Astrocyte (in vitro differentiated cells and primary cell): ENCODE measurements at regions not wholly inside any gene's neighbourhood (a gene's known extent, or its start where the extent isn't known, plus 50 kb on each side); places are given as distances from the start of the nearest gene placed in this dataset.

Experiments used
- CTCF ChIP-seq: IDR thresholded peaks from 2 replicates; pipeline ENCODE4 v1.5.1; 2011; ENCODE audit warnings: low read depth, mild to moderate bottlenecking, inconsistent platforms, low read length, moderate library complexity; ENCODE audit not compliant: insufficient read depth
- EZH2 ChIP-seq: IDR thresholded peaks from 2 replicates; pipeline ENCODE4 v1.6.1; 2012; ENCODE audit warnings: mild to moderate bottlenecking, low read length, inconsistent platforms; ENCODE audit not compliant: insufficient read depth

- TF ChIP-seq CTCF, result no peak
- TF ChIP-seq EZH2, result no peak
Measured at GRCh38 chr5:17087035-17087434, 130.4 kb upstream of the BASP1 start.
